Mesenchymal stem cell (in vitro differentiated cells and primary cell): ENCODE measurements at regions not wholly inside any gene's neighbourhood (a gene's known extent, or its start where the extent isn't known, plus 50 kb on each side); places are given as distances from the start of the nearest gene placed in this dataset.
A peak's percentile ranks its signal among the peaks of the same experiment; 100 is the strongest.

Experiments
- DNase-seq: peaks from one replicate; pipeline ENCODE4 v3.0.0-alpha.2; 2013
- H2AFZ ChIP-seq: one replicate; pipeline ENCODE4 v1.6.1; 2013; ENCODE audit warnings: low read depth, mild to moderate bottlenecking, control low read depth, inconsistent platforms, low read length, moderate library complexity
- H2AK5ac ChIP-seq: 2 replicates; pipeline ENCODE4 v1.6.1; 2013; ENCODE audit warnings: low read length, moderate library complexity, mild to moderate bottlenecking, inconsistent platforms; ENCODE audit not compliant: severe bottlenecking
- H2BK120ac ChIP-seq: one replicate; pipeline ENCODE4 v1.6.1; 2013; ENCODE audit warnings: low read depth, mild to moderate bottlenecking, inconsistent platforms, low read length, moderate library complexity
- H2BK12ac ChIP-seq, 2 experiments: one replicate each; pipeline ENCODE4 v1.6.1; 2013; ENCODE audit warnings: inconsistent platforms in 2 of 2, low read length in 2 of 2, mild to moderate bottlenecking in 2 of 2, moderate library complexity in 2 of 2, control low read depth in 1 of 2
- H2BK15ac ChIP-seq: one replicate; pipeline ENCODE4 v1.6.1; 2013; ENCODE audit warnings: mild to moderate bottlenecking, low read depth, inconsistent platforms; ENCODE audit not compliant: poor library complexity, severe bottlenecking
- H2BK5ac ChIP-seq: 2 replicates; pipeline ENCODE4 v1.6.1; 2013; ENCODE audit warnings: low read depth, mild to moderate bottlenecking, low read length, control low read depth, inconsistent platforms; ENCODE audit not compliant: poor library complexity, severe bottlenecking
- H3K14ac ChIP-seq, 2 experiments: one replicate each; pipeline ENCODE4 v1.6.1; 2013; ENCODE audit warnings: inconsistent platforms in 2 of 2, low read length in 2 of 2, control low read depth in 1 of 2, mild to moderate bottlenecking in 1 of 2, moderate library complexity in 1 of 2
- H3K18ac ChIP-seq, 2 experiments: one replicate each; pipeline ENCODE4 v1.6.1; 2013; ENCODE audit warnings: inconsistent platforms in 2 of 2, low read length in 2 of 2, control low read depth in 1 of 2, low read depth in 1 of 2, mild to moderate bottlenecking in 1 of 2
- H3K23ac ChIP-seq, 2 experiments: one replicate each; pipeline ENCODE4 v1.6.1; 2013; ENCODE audit warnings: inconsistent platforms in 2 of 2, low read length in 2 of 2, mild to moderate bottlenecking in 2 of 2, moderate library complexity in 2 of 2, control low read depth in 1 of 2
- H3K27ac ChIP-seq: 2 replicates; pipeline ENCODE4 v1.5.1; 2013; ENCODE audit warnings: mild to moderate bottlenecking, moderate library complexity, low read length, control low read depth, inconsistent platforms; ENCODE audit not compliant: poor library complexity, severe bottlenecking
- H3K27me3 ChIP-seq, 2 experiments: 2 replicates each; pipeline versions ENCODE4 v1.6.1 to v1.7.0; 2013; ENCODE audit warnings: low read length in 2 of 2, mild to moderate bottlenecking in 2 of 2, moderate library complexity in 2 of 2, control low read depth in 1 of 2, inconsistent platforms in 1 of 2; ENCODE audit not compliant: control insufficient read depth in 1 of 2, insufficient read depth in 1 of 2
- H3K36me3 ChIP-seq, 2 experiments: 2 replicates each; pipeline versions ENCODE4 v1.6.1 to v1.7.0; 2013; ENCODE audit warnings: low read length in 2 of 2, control low read depth in 1 of 2, inconsistent platforms in 1 of 2, low read depth in 1 of 2, mild to moderate bottlenecking in 1 of 2; ENCODE audit not compliant: insufficient read depth in 2 of 2, control insufficient read depth in 1 of 2
- H3K4ac ChIP-seq, 2 experiments: one replicate each; pipeline ENCODE4 v1.6.1; 2013; ENCODE audit warnings: inconsistent platforms in 2 of 2, low read length in 2 of 2, mild to moderate bottlenecking in 2 of 2, moderate library complexity in 2 of 2, control low read depth in 1 of 2, low read depth in 1 of 2
- H3K4me1 ChIP-seq: 2 replicates; pipeline ENCODE4 v1.6.1; 2013; ENCODE audit warnings: low read depth, low read length, control low read depth; ENCODE audit not compliant: control insufficient read depth, insufficient read depth
- H3K4me2 ChIP-seq: 2 replicates; pipeline ENCODE4 v1.6.1; 2013; ENCODE audit warnings: low read length, mild to moderate bottlenecking, inconsistent platforms; ENCODE audit not compliant: poor library complexity, severe bottlenecking
- H3K4me3 ChIP-seq, 2 experiments: 2 replicates each; pipeline versions ENCODE4 v1.5.1 to v1.7.0; 2013; ENCODE audit warnings: low read length in 2 of 2, mild to moderate bottlenecking in 2 of 2, control low read depth in 1 of 2, low read depth in 1 of 2; ENCODE audit not compliant: insufficient read depth in 1 of 2
- H3K79me1 ChIP-seq: replicated peaks from 2 replicates; pipeline ENCODE4 v1.6.1; 2013; ENCODE audit warnings: mild to moderate bottlenecking, control low read depth, low read length, inconsistent platforms; ENCODE audit not compliant: poor library complexity, severe bottlenecking
- H3K9ac ChIP-seq: 2 replicates; pipeline ENCODE4 v1.7.0; 2013; ENCODE audit warnings: mild to moderate bottlenecking, low read length, moderate library complexity
- H3K9me3 ChIP-seq: 2 replicates; pipeline ENCODE4 v1.7.0; 2013; ENCODE audit warnings: mild to moderate bottlenecking, low read length; ENCODE audit not compliant: control insufficient read depth
- H4K8ac ChIP-seq: one replicate; pipeline ENCODE4 v1.6.1; 2013; ENCODE audit warnings: inconsistent platforms, mild to moderate bottlenecking, low read length, moderate library complexity
- H4K91ac ChIP-seq: one replicate; pipeline ENCODE4 v1.6.1; 2013; ENCODE audit warnings: mild to moderate bottlenecking, low read length, inconsistent platforms
- WGBS: methylation state at CpG from one replicate; pipeline ENCODE4 v1.1.7; 2013; ENCODE audit warnings: mixed read lengths; 5-methylcytosine and 5-hydroxymethylcytosine counted together

- no peak overlapping the region for H3K18ac ChIP-seq
- H3K4me2 ChIP-seq: no peak overlapping the region
- H4K91ac ChIP-seq: no peak overlapping the region
- no peak overlapping the region for H3K23ac ChIP-seq
- no peak overlapping the region for H3K14ac ChIP-seq
- no peak overlapping the region for H2AK5ac ChIP-seq
- H3K27me3 ChIP-seq: no peaks in the 10 kb centered on the region
- no peak overlapping the region for H3K27ac ChIP-seq
- DNase-seq: no peak
- no peak overlapping the region for H2BK5ac ChIP-seq
- H3K9ac ChIP-seq: no peak overlapping the region
- H3K4me3 ChIP-seq: no peak overlapping the region
- no peaks in the 10 kb centered on the region for H3K4me1 ChIP-seq
- no peak overlapping the region for H2AFZ ChIP-seq
- no peaks in the 10 kb centered on the region for H3K79me1 ChIP-seq
- no peak overlapping the region for H2BK120ac ChIP-seq
- 60% methylated on average over 2 of the region's 3 CpGs for WGBS
- no peak overlapping the region for H2BK15ac ChIP-seq
- no peaks in the 10 kb centered on the region for H3K36me3 ChIP-seq
- H3K4ac ChIP-seq: no peak overlapping the region
- H3K9me3 ChIP-seq: no peaks in the 10 kb centered on the region
- no peak overlapping the region for H2BK12ac ChIP-seq
- H4K8ac ChIP-seq: no peak overlapping the region
Measured at GRCh38 chr4:163858515-163858914, 364.0 kb downstream of the TMA16 start.

- Histone ChIP-seq H3K79me1 (no peaks in the 10 kb centered on the region), H3K9me3 (no peaks in the 10 kb centered on the region), H3K4ac (no peak overlapping the region), H4K8ac (no peak overlapping the region), H3K4me2 (no peak overlapping the region), H2BK12ac (no peak overlapping the region), H2BK15ac (no peak overlapping the region), H3K27me3 (no peaks in the 10 kb centered on the region), H3K18ac (no peak overlapping the region), H3K27ac (no peak overlapping the region), H2BK5ac (no peak overlapping the region), H3K14ac (no peak overlapping the region), H2AK5ac (no peak overlapping the region), H3K23ac (no peak overlapping the region), H2AFZ (no peak overlapping the region), H3K9ac (no peak overlapping the region), H3K4me1 (no peaks in the 10 kb centered on the region), H3K4me3 (no peak overlapping the region), H3K36me3 (no peaks in the 10 kb centered on the region), H4K91ac (no peak overlapping the region), H2BK120ac (no peak overlapping the region)
- no peak for DNase-seq
- 100% methylated on average over 1 of the region's 2 CpGs for WGBS
Measured at GRCh38 chr4:163863082-163863481, 368.6 kb downstream of the TMA16 start.

- Histone ChIP-seq H3K79me1 (no peaks in the 10 kb centered on the region), H3K23ac (no peak overlapping the region), H3K9me3 (no peaks in the 10 kb centered on the region), H3K4me1 (no peaks in the 10 kb centered on the region), H2AFZ (no peak overlapping the region), H3K18ac (no peak overlapping the region), H2BK120ac (no peak overlapping the region), H3K27me3 (no peaks in the 10 kb centered on the region), H3K4me2 (no peak overlapping the region), H3K14ac (no peak overlapping the region), H4K91ac (no peak overlapping the region), H2AK5ac (no peak overlapping the region), H4K8ac (no peak overlapping the region), H3K27ac (no peak overlapping the region), H3K36me3 (no peaks in the 10 kb centered on the region), H3K4ac (no peak overlapping the region), H2BK15ac (no peak overlapping the region), H3K4me3 (no peak overlapping the region), H2BK5ac (no peak overlapping the region), H2BK12ac (no peak overlapping the region), H3K9ac (no peak overlapping the region)
- no peak for DNase-seq
- no CpG with 5 or more reads among the region's 1 CpG for WGBS
Measured at GRCh38 chr4:163865010-163865409, 370.5 kb downstream of the TMA16 start.

- Histone ChIP-seq H3K23ac (no peak overlapping the region), H3K14ac (no peak overlapping the region), H3K9me3 (no peaks in the 10 kb centered on the region), H2BK12ac (no peak overlapping the region), H2AFZ (no peak overlapping the region), H2BK120ac (no peak overlapping the region), H2BK15ac (no peak overlapping the region), H3K79me1 (no peaks in the 10 kb centered on the region), H3K4me1 (no peaks in the 10 kb centered on the region), H2BK5ac (no peak overlapping the region), H3K27ac (no peak overlapping the region), H3K4ac (no peak overlapping the region), H3K36me3 (no peaks in the 10 kb centered on the region), H4K91ac (no peak overlapping the region), H3K18ac (no peak overlapping the region), H3K4me2 (no peak overlapping the region), H3K27me3 (no peaks in the 10 kb centered on the region), H4K8ac (no peak overlapping the region), H3K4me3 (no peak overlapping the region), H3K9ac (no peak overlapping the region), H2AK5ac (no peak overlapping the region)
- peak; percentile 80 for DNase-seq
- 8% methylated on average over 3 of the region's 3 CpGs for WGBS
Measured at GRCh38 chr4:163866728-163867315, 372.3 kb downstream of the TMA16 start.
